Panc1 (cell line): ENCODE measurements at regions not wholly inside any gene's neighbourhood (a gene's known extent, or its start where the extent isn't known, plus 50 kb on each side); places are given as distances from the start of the nearest gene placed in this dataset.

Source experiments
- CTCF ChIP-seq: fragments of 450-650 bp; IDR thresholded peaks from 2 replicates; pipeline ENCODE4 v1.5.1; 2017; ENCODE audit warnings: mild to moderate bottlenecking
- POLR2AphosphoS5 ChIP-seq: IDR thresholded peaks from 2 replicates; pipeline ENCODE4 v1.6.1; 2012; ENCODE audit warnings: mild to moderate bottlenecking, low read depth, low read length, moderate library complexity
- TF ChIP-seq, protein P1 (sequence below), 2 experiments: IDR thresholded peaks; 2 replicates each; pipeline ENCODE4 v1.6.1; 2011 to 2012; ENCODE audit warnings: low read depth in 2 of 2, control low read depth in 1 of 2, low read length in 1 of 2, mild to moderate bottlenecking in 1 of 2, moderate library complexity in 1 of 2; ENCODE audit not compliant: insufficient read depth in 1 of 2

GRCh38 chr14:62247266-62247665, 485.0 kb downstream of the SNAPC1 start:
- TF ChIP-seq CTCF (no peak), POLR2AphosphoS5 (no peak)
- TF ChIP-seq, protein P1, sequence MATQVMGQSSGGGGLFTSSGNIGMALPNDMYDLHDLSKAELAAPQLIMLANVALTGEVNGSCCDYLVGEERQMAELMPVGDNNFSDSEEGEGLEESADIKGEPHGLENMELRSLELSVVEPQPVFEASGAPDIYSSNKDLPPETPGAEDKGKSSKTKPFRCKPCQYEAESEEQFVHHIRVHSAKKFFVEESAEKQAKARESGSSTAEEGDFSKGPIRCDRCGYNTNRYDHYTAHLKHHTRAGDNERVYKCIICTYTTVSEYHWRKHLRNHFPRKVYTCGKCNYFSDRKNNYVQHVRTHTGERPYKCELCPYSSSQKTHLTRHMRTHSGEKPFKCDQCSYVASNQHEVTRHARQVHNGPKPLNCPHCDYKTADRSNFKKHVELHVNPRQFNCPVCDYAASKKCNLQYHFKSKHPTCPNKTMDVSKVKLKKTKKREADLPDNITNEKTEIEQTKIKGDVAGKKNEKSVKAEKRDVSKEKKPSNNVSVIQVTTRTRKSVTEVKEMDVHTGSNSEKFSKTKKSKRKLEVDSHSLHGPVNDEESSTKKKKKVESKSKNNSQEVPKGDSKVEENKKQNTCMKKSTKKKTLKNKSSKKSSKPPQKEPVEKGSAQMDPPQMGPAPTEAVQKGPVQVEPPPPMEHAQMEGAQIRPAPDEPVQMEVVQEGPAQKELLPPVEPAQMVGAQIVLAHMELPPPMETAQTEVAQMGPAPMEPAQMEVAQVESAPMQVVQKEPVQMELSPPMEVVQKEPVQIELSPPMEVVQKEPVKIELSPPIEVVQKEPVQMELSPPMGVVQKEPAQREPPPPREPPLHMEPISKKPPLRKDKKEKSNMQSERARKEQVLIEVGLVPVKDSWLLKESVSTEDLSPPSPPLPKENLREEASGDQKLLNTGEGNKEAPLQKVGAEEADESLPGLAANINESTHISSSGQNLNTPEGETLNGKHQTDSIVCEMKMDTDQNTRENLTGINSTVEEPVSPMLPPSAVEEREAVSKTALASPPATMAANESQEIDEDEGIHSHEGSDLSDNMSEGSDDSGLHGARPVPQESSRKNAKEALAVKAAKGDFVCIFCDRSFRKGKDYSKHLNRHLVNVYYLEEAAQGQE (IDR thresholded peaks at IDR 0.05; ENCODE audit: insufficient read depth in 1 of 2, low read depth in 2 of 2, low read length in 1 of 2), result no peak
